Smooth muscle cell (in vitro differentiated cells): ENCODE measurements at regions not wholly inside any gene's neighbourhood (a gene's known extent, or its start where the extent isn't known, plus 50 kb on each side); places are given as distances from the start of the nearest gene placed in this dataset.

Source experiments
- DNase-seq: peaks from one replicate; lab custom pipeline; 2025; ENCODE audit not compliant: unreplicated experiment; lab: John Stamatoyannopoulos, UW
- H2AFZ ChIP-seq: fragments of 200-600 bp; sonication (generic); 2 replicates; pipeline ENCODE4 v1.6.0; 2016; ENCODE audit warnings: antibody characterized with exemption, low read depth, mild to moderate bottlenecking
- H3F3A ChIP-seq: fragments of 200-600 bp; sonication (generic); 2 replicates; pipeline ENCODE4 v1.6.0; 2017; ENCODE audit warnings: antibody characterized with exemption, low read depth
- H3K27ac ChIP-seq: fragments of 200-600 bp; sonication (generic); 2 replicates; pipeline ENCODE4 v1.5.1; 2016; ENCODE audit warnings: low read depth, mild to moderate bottlenecking
- H3K27me3 ChIP-seq: fragments of 200-600 bp; sonication (generic); 2 replicates; pipeline ENCODE4 v1.6.1; 2016; ENCODE audit warnings: low read depth, mild to moderate bottlenecking
- H3K36me3 ChIP-seq: fragments of 200-600 bp; sonication (generic); 2 replicates; pipeline ENCODE4 v1.5.1; 2016; ENCODE audit warnings: low read depth
- H3K4me1 ChIP-seq: fragments of 200-600 bp; sonication (generic); 2 replicates; pipeline ENCODE4 v1.5.1; 2016; ENCODE audit warnings: low read depth
- H3K4me2 ChIP-seq: fragments of 200-600 bp; sonication (generic); 2 replicates; pipeline ENCODE4 v1.6.0; 2016; ENCODE audit warnings: mild to moderate bottlenecking
- H3K4me3 ChIP-seq: fragments of 200-600 bp; sonication (generic); 2 replicates; pipeline ENCODE4 v1.5.1; 2016; ENCODE audit warnings: mild to moderate bottlenecking
- H3K79me2 ChIP-seq: fragments of 200-600 bp; sonication (generic); 2 replicates; pipeline ENCODE4 v1.6.0; 2016; ENCODE audit warnings: low read depth, mild to moderate bottlenecking
- H3K9ac ChIP-seq: fragments of 200-600 bp; sonication (generic); 2 replicates; pipeline ENCODE4 v1.6.0; 2016; ENCODE audit warnings: low read depth
- H3K9me3 ChIP-seq: fragments of 200-600 bp; sonication (generic); replicated peaks from 2 replicates; pipeline ENCODE4 v1.5.1; 2016; ENCODE audit warnings: low read depth
- H4K20me1 ChIP-seq: fragments of 200-600 bp; sonication (generic); 2 replicates; pipeline ENCODE4 v1.6.0; 2016; ENCODE audit warnings: low read depth
- CTCF ChIP-seq: fragments of 200-600 bp; sonication (generic); IDR thresholded peaks from 2 replicates; pipeline ENCODE4 v1.5.1; 2017; ENCODE audit warnings: borderline replicate concordance, mild to moderate bottlenecking, antibody characterized with exemption; ENCODE audit not compliant: insufficient read depth, poor library complexity, severe bottlenecking
- WGBS: methylation state at CpG from one replicate; pipeline ENCODE4 v1.1.7; 2016; ENCODE audit warnings: low lambda C conversion rate; 5-methylcytosine and 5-hydroxymethylcytosine counted together

GRCh38 chr5:44974813-44975212, 166.1 kb downstream of the MRPS30 start:
- H3F3A ChIP-seq, result no peaks in the 10 kb centered on the region
- TF ChIP-seq CTCF, result no peak
- H4K20me1 ChIP-seq, result no peaks in the 10 kb centered on the region
- H3K9me3 ChIP-seq, result no peaks in the 10 kb centered on the region
- no peaks in the 10 kb centered on the region for H3K4me1 ChIP-seq
- WGBS, result 90% methylated on average over 19 of the region's 19 CpGs
- no peaks in the 10 kb centered on the region for H3K79me2 ChIP-seq
- DNase-seq, result no peak
- H3K27ac ChIP-seq, result no peak overlapping the region
- H3K36me3 ChIP-seq, result no peaks in the 10 kb centered on the region
- no peak overlapping the region for H3K9ac ChIP-seq
- H3K4me3 ChIP-seq, result no peak overlapping the region
- no peak overlapping the region for H2AFZ ChIP-seq
- H3K4me2 ChIP-seq, result no peak overlapping the region
- H3K27me3 ChIP-seq, result no peaks in the 10 kb centered on the region

- no peak overlapping the region for H3K4me2 ChIP-seq
- no peak overlapping the region for H3K27ac ChIP-seq
- no peak overlapping the region for H3K9ac ChIP-seq
- no peak for DNase-seq
- no peak for TF ChIP-seq CTCF
- H3K79me2 ChIP-seq, result no peaks in the 10 kb centered on the region
- no peaks in the 10 kb centered on the region for H4K20me1 ChIP-seq
- peaks cover 7% of the 10 kb centered on the region for H3K9me3 ChIP-seq
- WGBS, result 93% methylated on average over 3 of the region's 3 CpGs
- no peak overlapping the region for H2AFZ ChIP-seq
- no peaks in the 10 kb centered on the region for H3K36me3 ChIP-seq
- H3K4me3 ChIP-seq, result no peak overlapping the region
- no peaks in the 10 kb centered on the region for H3K27me3 ChIP-seq
- no peaks in the 10 kb centered on the region for H3K4me1 ChIP-seq
- no peaks in the 10 kb centered on the region for H3F3A ChIP-seq
Observed at GRCh38 chr5:44981708-44982107, 173.0 kb downstream of the MRPS30 start.

- Histone ChIP-seq H3K36me3 (no peaks in the 10 kb centered on the region), H4K20me1 (no peaks in the 10 kb centered on the region), H3K4me1 (no peaks in the 10 kb centered on the region), H3K4me3 (no peak overlapping the region), H3K4me2 (no peak overlapping the region), H3K27me3 (no peaks in the 10 kb centered on the region), H3K27ac (no peak overlapping the region), H3F3A (no peaks in the 10 kb centered on the region), H3K9ac (no peak overlapping the region), H3K79me2 (no peaks in the 10 kb centered on the region), H3K9me3 (peaks cover 7% of the 10 kb centered on the region), H2AFZ (no peak overlapping the region)
- no peak for DNase-seq
- no peak for TF ChIP-seq CTCF
Observed at GRCh38 chr5:44983006-44983405, 174.3 kb downstream of the MRPS30 start.

GRCh38 chr5:44987026-44987425, 178.3 kb downstream of the MRPS30 start:
- Histone ChIP-seq H3K27ac (no peak overlapping the region), H3K27me3 (no peaks in the 10 kb centered on the region), H3K9me3 (peaks cover 7% of the 10 kb centered on the region)

More at GRCh38 chr5:44987026-44987425, 178.3 kb downstream of the MRPS30 start:
- Histone ChIP-seq H3F3A (no peaks in the 10 kb centered on the region), H3K36me3 (no peaks in the 10 kb centered on the region), H3K4me2 (no peak overlapping the region), H4K20me1 (no peaks in the 10 kb centered on the region), H3K4me3 (no peak overlapping the region), H3K4me1 (no peaks in the 10 kb centered on the region), H3K79me2 (no peaks in the 10 kb centered on the region), H3K9ac (no peak overlapping the region), H2AFZ (no peak overlapping the region)
- TF ChIP-seq CTCF, result no peak
- no peak for DNase-seq
